Sciatic nerve (tissue), 2 donors: ENCODE measurements at regions not wholly inside any gene's neighbourhood (a gene's known extent, or its start where the extent isn't known, plus 50 kb on each side); places are given as distances from the start of the nearest gene placed in this dataset.

Experiments used
- ATAC-seq: fragments of 200-7000 bp; cut with Tn5 transposase; one replicate; pipeline ENCODE4 v1.9.1; 2020; ENCODE audit warnings: mild to moderate bottlenecking, moderate library complexity
- DNase-seq: peaks from one replicate; pipeline ENCODE4 v3.0.0-alpha.2; 2020; ENCODE audit warnings: low spot score
- intact Hi-C: fragments of 100-400 bp; cut with DNase I; formaldehyde crosslinking; loops from one replicate; pipeline ENCODE4 v1.14.2; 2022
- donor health status: DM: no; HTN: no; CAD: no.
- donor health status: DM: no; HTN: no; CAD: no.

DNA sequence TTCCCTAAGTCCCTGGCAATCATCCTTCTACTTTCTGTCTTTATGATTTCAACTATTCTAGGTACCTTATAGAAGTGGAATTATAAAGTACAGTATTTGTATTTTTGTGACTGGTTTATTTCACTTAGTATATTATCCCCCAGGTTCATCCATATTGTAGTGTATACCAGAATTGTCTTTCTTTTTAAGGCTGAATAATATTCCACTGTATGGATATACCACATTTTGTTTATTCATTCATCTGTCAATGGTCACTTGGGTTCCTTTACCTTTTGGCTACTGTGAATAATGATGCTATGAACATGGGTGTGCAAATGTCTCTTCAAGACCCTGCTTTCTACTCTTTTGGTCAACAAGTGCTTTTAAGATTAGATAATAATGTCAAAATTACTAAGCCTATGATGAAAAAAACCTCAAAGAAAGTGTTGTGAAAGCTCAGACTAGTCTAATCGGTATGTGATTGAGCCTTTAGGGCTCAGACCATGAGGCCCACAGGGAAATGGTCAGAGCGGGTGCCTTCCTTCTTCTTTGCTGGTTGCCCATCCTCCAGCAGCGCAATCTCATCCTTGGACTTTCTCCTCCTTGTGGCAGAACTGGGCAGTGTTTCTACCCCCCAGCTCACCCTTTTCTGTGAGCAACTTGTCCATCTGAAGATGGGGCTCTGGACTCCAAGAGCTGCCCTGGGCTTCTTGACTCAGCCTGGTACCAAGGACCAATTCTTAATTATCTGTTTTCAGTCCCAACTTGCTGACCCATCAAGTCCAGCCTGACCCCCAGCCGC lies 105.4 kb downstream of the TTC8 start:
- intact Hi-C loops = no loop called here
- DNase-seq (no peak), ATAC-seq (no peak)

GRCh38 chr14:88931321-88932110 lies 107.1 kb downstream of the TTC8 start:
- intact Hi-C loops = no loop called here
- DNase-seq (no peak), ATAC-seq (no peak)

DNA sequence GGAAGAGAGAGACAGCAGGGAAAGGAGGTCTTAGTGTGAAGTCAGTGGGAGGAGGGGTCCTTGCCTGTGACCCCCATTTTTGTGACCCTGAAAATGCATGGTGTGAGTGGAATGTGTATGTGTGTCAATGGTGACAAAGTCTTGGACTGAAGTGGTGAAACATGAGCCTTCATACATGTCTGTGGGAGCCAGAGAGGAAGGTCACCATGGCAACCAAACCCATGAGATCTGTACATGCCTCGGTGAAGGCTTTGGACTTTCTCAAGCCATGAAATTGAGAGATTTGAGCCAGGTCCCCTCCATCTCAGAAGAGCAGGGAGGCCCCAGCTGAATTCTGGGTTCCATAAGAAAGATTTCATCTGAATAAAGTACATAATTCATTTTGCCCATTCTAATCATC lies 108.7 kb downstream of the TTC8 start:
- no peak for ATAC-seq
- DNase-seq = no peak
- intact Hi-C loops = no loop called here

- ATAC-seq = no peak
- no peak for DNase-seq
- intact Hi-C loops = no loop called here
Measured at GRCh38 chr14:88934351-88934806, 109.9 kb downstream of the TTC8 start.

DNA sequence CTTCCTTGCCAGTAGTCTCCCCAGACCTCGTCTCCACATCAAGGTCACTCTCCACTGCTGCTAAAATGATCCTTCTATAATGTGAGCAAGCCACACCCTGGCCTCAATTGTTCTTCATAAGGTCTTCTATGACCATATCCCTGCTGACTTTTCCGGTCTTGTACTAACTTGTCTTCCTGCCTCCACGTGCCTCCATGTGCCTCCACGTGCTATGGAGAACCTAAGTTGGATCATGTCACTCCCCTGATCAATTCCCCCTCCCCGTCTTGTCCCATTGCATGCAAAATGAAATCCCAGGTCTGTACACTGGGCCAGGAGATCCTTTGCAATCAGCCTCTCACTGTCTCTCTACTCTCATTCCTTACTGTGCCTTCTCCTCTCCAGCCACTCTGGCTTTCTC lies 110.6 kb downstream of the TTC8 start:
- intact Hi-C loops = no loop called here
- ATAC-seq (no peak), DNase-seq (no peak)

- intact Hi-C loops = no loop called here
- DNase-seq = no peak
- no peak for ATAC-seq
Measured at GRCh38 chr14:88937706-88938105, 113.3 kb downstream of the TTC8 start.

DNA sequence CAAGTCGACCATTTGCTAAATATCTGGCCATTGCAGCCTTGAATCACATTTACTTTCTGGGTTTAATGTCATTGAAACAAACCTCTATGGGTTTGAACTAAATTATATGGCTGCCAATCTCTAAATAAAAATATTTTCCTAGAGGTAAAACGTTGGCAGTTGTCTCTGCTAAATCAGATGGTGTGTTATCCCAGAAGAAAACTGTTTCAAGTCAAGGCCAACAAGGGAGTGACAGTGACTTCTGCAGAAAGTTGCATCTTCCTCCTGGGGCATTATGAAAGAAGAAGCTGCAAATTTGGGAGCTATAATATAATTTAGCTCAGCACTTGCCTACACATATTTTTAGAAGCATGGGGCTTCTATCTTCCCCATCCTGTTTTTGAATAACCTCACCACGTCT lies 116.2 kb downstream of the TTC8 start:
- ATAC-seq = no peak
- intact Hi-C loops = no loop called here

DNA sequence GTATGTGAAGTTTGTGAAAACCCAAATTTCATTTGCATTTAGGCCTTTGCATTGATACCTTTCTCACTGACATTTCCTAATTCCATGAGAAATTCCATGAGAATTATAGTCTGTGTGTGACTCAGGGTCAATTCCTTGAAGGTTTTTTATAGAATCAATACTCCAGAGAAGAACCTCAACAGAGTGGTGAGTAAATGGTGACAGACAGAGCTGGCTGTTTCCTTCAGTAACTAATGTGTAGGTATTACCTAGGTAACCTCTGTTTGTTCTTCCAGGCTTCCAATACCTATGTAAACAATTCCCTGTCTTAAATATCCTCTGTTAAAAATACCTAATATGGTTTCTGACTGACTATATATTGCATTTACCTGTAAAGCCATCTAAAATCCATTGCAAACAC lies 117.0 kb downstream of the TTC8 start:
- ATAC-seq = no peak
- DNase-seq = no peak
- intact Hi-C loops = no loop called here

More for the DNA sequence above, 116.2 kb downstream of the TTC8 start:
- DNase-seq = no peak

- intact Hi-C loops = no loop called here
- ATAC-seq = no peak
- DNase-seq = no peak
Measured at GRCh38 chr14:88947646-88948598, 123.5 kb downstream of the TTC8 start.

- ATAC-seq (no peak), DNase-seq (no peak)
- intact Hi-C loops = no loop called here
Measured at GRCh38 chr14:88950069-88950468, 125.6 kb downstream of the TTC8 start.

DNA sequence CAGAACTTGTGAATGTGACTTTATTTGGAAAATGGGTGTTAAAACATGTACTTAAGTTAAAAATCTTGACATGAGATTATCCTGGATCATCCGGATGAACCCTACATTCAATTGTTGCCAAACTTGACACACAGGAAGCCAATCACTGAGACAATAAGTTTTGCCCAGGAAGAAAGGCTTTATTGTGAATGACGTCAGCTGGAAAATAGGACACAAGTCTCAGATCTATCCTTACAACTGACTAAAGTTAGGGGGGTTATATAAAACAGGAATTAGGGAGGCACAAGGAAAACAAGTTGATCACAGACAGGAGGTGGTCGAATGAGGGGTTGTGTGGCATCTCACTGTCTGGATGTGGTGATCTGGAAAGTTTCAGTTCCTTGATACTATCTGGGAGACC lies 126.9 kb downstream of the TTC8 start:
- intact Hi-C loops = no loop called here
- DNase-seq = no peak
- ATAC-seq = no peak

- ATAC-seq (no peak), DNase-seq (no peak)
- intact Hi-C loops = no loop called here
Measured at GRCh38 chr14:88952901-88953300, 128.4 kb downstream of the TTC8 start.

- intact Hi-C loops = no loop called here
- no peak for ATAC-seq
Measured at GRCh38 chr14:88955455-88955854, 131.0 kb downstream of the TTC8 start.

GRCh38 chr14:88960496-88960895 lies 136.0 kb downstream of the TTC8 start:
- ATAC-seq = no peak
- intact Hi-C loops = no loop called here
- no peak for DNase-seq

More at GRCh38 chr14:88955455-88955854, 131.0 kb downstream of the TTC8 start:
- no peak for DNase-seq

DNA sequence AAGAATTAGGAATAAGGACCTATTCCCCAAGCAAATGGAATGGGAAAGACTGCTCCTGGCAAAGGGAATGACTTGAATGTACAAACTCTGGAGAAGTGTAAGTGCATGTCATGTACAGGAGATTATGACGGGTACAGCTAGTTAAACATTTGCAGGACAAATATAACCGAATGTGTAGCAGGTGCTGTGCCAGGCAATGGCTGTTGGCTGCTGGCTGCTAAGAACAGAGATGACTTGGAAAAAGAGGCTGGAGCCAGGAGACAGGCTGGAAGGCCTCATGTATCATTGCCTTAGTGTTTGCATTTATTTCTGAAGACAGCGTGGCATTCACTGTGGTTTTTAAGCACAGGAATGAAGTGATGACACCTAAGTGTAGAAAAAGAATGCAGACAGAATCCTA lies 136.8 kb downstream of the TTC8 start:
- ATAC-seq (no peak), DNase-seq (no peak)
- intact Hi-C loops = no loop called here

DNA sequence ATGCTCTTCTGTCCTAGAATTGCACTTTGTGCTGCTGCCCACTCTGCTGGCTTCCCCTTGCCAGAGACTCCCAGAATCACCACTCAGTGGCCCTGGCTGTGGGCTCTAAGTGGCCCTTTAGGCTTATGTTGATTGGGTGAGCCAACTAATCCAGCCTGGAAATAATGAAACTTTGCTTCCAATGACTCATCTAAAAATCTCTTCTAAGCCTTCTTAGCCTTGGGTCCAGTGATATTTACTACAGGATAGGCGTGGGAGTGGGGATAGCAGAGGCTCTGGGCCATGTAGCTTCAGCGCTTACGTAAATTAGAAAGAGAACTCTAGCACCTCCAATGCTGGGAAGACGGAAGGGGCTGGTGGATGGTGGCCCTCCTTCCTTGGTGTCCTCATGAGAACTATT lies 137.9 kb downstream of the TTC8 start:
- ATAC-seq (no peak), DNase-seq (no peak)
- intact Hi-C loops = no loop called here

DNA sequence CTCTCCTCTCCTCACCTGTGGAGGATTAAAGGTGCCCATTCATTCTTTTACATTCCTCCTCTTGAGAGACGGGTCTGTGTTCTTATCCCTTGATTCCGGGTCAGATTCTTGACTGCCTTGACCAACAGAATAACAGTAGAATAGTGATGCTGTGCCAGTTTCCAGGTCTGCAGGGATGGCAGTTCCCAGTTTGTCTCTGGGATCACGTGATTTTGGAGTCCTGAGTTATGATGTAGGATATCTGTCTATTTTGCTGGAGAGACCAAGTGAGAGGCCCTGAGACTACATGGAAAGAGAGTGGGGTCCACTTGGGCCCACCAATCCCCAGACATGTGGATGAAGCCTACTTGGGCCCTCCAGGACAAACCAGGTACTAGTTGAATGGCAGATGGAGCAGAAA lies 142.8 kb downstream of the TTC8 start:
- no peak for ATAC-seq
- DNase-seq = no peak
- intact Hi-C loops = no loop called here

GRCh38 chr14:88975043-88975830 lies 150.8 kb downstream of the TTC8 start:
- intact Hi-C loops = no loop called here
- DNase-seq (no peak), ATAC-seq (no peak)

DNA sequence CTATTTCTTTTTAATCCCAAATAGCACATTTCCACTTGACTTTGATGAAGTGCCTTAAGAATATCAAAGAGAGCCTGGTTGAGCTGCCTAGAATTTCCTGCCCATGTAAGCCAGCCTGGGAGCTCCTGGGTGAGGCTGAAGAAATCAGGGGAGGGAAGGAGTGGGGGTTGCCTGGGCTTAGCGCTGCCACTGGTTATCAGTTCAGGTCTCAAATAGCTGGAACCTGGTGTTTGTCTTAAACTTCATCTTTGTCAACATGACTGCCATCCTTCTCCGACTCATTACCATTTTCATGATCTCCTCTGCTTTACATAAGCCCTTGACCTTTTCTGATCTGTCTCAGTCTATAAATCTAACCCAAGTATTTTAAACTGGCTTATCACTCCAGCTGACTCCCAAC lies 151.5 kb downstream of the TTC8 start:
- ATAC-seq (no peak), DNase-seq (no peak)
- intact Hi-C loops = no loop called here
